DOHH2 (cell line): ENCODE measurements at regions not wholly inside any gene's neighbourhood (a gene's known extent, or its start where the extent isn't known, plus 50 kb on each side); places are given as distances from the start of the nearest gene placed in this dataset.

Experiments
- CTCF ChIP-seq: fragments of 200-600 bp; sonication (generic); IDR thresholded peaks from one replicate; pipeline ENCODE4 v1.5.1; 2014; ENCODE audit warnings: antibody characterized with exemption, mild to moderate bottlenecking, low read depth, low read length; ENCODE audit not compliant: poor library complexity, severe bottlenecking
- EZH2phosphoT487 ChIP-seq: fragments of 200-600 bp; sonication (generic); IDR thresholded peaks from 2 replicates; pipeline ENCODE4 v1.6.1; 2017; ENCODE audit warnings: borderline replicate concordance, mild to moderate bottlenecking, antibody characterized with exemption, low read length, moderate library complexity, mixed read lengths

GRCh38 chr16:54654429-54654828, 276.2 kb upstream of the IRX5 start:
- TF ChIP-seq CTCF: no peak
- no peak for TF ChIP-seq EZH2phosphoT487
